VCaP (cell line): ENCODE measurements at regions not wholly inside any gene's neighbourhood (a gene's known extent, or its start where the extent isn't known, plus 50 kb on each side); places are given as distances from the start of the nearest gene placed in this dataset.

ENCODE experiments used
- H3K27ac ChIP-seq: fragments of 450-650 bp; 2 replicates; pipeline ENCODE4 v1.5.1; 2017
- CTCF ChIP-seq: fragments of 450-650 bp; conservative IDR thresholded peaks from 2 replicates; pipeline ENCODE4 v1.5.1; 2017; ENCODE audit warnings: mild to moderate bottlenecking, moderate library complexity

GRCh38 chr10:9227679-9228365, 1173.3 kb downstream of the GATA3 start:
- TF ChIP-seq CTCF, result no peak

GRCh38 chr10:9228771-9229170, 1174.3 kb downstream of the GATA3 start:
- TF ChIP-seq CTCF, result no peak
- H3K27ac ChIP-seq, result no peak overlapping the region

More at GRCh38 chr10:9227679-9228365, 1173.3 kb downstream of the GATA3 start:
- no peak overlapping the region for H3K27ac ChIP-seq

GRCh38 chr10:9229702-9230244, 1175.3 kb downstream of the GATA3 start:
- no peak for TF ChIP-seq CTCF

GRCh38 chr10:9230625-9231024, 1176.1 kb downstream of the GATA3 start:
- no peak for TF ChIP-seq CTCF
- no peak overlapping the region for H3K27ac ChIP-seq

More at GRCh38 chr10:9229702-9230244, 1175.3 kb downstream of the GATA3 start:
- H3K27ac ChIP-seq, result no peak overlapping the region

GRCh38 chr10:9234191-9234590, 1179.7 kb downstream of the GATA3 start:
- H3K27ac ChIP-seq, result no peak overlapping the region
- no peak for TF ChIP-seq CTCF

GRCh38 chr10:9238041-9238440, 1183.6 kb downstream of the GATA3 start:
- no peak for TF ChIP-seq CTCF
- peak overlapping the region; percentile 49 for H3K27ac ChIP-seq

- H3K27ac ChIP-seq, result peak overlapping the region; percentile 49; the same call in 1 of the 2 replicates
- TF ChIP-seq CTCF, result no peak
Measured at GRCh38 chr10:9239298-9239697, 1184.8 kb downstream of the GATA3 start.
